Skeletal muscle tissue (tissue), 3 donors: ENCODE measurements at regions not wholly inside any gene's neighbourhood (a gene's known extent, or its start where the extent isn't known, plus 50 kb on each side); places are given as distances from the start of the nearest gene placed in this dataset.

Source experiments
- H3K27ac ChIP-seq: one replicate; pipeline ENCODE4 v1.7.0; 2013; ENCODE audit warnings: mild to moderate bottlenecking, low read depth, low read length, inconsistent platforms
- H3K27me3 ChIP-seq, 3 donors: one replicate each; pipeline ENCODE4 v1.7.0; 2013; ENCODE audit warnings: low read length in 3 of 3; ENCODE audit not compliant: control insufficient read depth in 3 of 3, insufficient read depth in 3 of 3
- H3K36me3 ChIP-seq, 3 donors: one replicate each; pipeline ENCODE4 v1.7.0; 2013; ENCODE audit warnings: low read length in 3 of 3; ENCODE audit not compliant: control insufficient read depth in 3 of 3, insufficient read depth in 3 of 3
- H3K4me1 ChIP-seq, 3 donors: one replicate each; pipeline ENCODE4 v1.7.0; 2013; ENCODE audit warnings: low read length in 3 of 3, mild to moderate bottlenecking in 3 of 3; ENCODE audit not compliant: control insufficient read depth in 3 of 3, insufficient read depth in 3 of 3
- H3K4me3 ChIP-seq, 3 donors: one replicate each; pipeline ENCODE4 v1.7.0; 2013; ENCODE audit warnings: low read length in 3 of 3
- H3K9ac ChIP-seq, 3 donors: one replicate each; pipeline ENCODE4 v1.7.0; 2013; ENCODE audit warnings: low read length in 3 of 3, mild to moderate bottlenecking in 3 of 3, moderate library complexity in 2 of 3, low read depth in 1 of 3
- H3K9me3 ChIP-seq, 3 donors: one replicate each; pipeline ENCODE4 v1.7.0; 2013; ENCODE audit warnings: low read length in 3 of 3; ENCODE audit not compliant: control insufficient read depth in 3 of 3
- donor health status: Osteomylitis.

DNA sequence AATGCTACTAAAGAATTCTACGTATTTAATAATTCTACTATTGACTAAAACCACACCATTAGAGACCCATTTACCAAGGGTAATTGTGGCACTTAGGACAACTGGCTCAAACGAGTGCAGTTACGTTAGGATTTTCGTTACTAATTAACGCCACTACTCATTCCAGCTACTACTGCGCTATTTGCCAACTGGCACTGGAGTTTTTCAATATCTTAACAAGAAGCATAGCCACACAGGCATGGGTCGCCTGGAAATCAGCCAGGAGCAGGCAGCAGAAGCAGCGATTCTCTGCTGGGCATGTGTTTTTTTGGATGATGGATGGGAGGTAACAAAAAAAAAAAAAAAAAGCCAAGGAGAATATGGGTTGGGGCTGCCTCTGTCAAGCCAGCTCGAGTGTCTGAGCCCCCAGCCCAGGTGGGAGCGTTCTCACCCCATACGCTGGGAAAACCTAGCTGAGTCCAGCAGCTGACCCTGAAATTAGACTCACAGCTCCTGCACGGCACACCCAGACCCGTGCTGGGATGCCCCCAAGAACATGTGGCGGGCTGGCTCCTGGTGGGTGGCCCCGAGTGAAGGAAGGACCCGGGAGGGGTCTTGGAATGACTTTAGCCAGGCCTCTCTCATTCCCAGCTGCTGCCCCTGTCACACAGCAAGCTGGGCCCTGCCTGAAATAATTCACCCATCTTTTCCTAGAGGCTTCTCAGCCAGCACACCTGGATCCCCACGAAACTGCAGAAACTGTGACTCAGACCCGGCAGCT lies 214.0 kb downstream of the BRD1 start:
- H3K4me1 ChIP-seq: no peaks in the 10 kb centered on the region
- no peak overlapping the region for H3K9ac ChIP-seq
- peaks cover 4 to 7% (median 6%) of the 10 kb centered on the region in 3 donors for H3K9me3 ChIP-seq
- H3K36me3 ChIP-seq: no peaks in the 10 kb centered on the region
- H3K27me3 ChIP-seq: peaks cover 0 to 19% (median 2%) of the 10 kb centered on the region in 3 donors
- H3K27ac ChIP-seq: no peak overlapping the region
- no peak overlapping the region for H3K4me3 ChIP-seq

- H3K9ac ChIP-seq: no peak overlapping the region
- H3K4me1 ChIP-seq: no peaks in the 10 kb centered on the region
- peaks cover 0 to 14% (median 3%) of the 10 kb centered on the region in 3 donors for H3K27me3 ChIP-seq
Observed at GRCh38 chr22:49613108-49613507, 214.6 kb downstream of the BRD1 start.

DNA sequence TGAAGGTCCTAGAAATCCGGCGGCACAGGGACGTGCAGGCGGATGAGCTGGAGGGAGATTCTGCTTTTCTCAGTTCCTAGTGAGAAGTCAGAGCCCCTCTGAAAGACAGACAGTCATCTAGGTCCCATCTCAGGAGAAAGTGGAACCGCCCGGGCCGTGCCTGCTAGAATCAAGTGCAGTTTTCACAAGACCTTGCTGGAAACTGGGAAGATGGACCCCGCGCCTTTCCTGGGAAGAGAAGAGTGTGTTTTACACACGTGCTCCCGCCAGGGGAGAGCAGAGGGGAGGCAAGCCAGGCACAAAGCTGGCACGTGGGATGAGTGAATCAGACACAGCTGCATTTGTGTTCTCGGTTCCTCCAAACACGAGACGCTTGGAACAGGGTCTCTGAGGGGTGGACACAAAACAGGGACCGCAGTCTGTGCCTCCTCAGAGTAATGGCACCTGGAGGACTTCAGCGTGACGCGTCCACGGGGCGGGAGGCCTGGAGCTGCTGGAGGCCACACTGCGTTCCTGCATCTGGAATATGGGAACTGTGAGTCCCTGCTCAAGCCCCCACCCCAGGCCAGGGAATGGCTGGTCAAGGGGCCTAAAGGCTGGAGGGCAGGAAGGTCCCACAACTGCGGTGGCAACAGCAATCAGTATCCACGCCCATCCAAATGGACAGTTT lies 218.3 kb downstream of the BRD1 start:
- Histone ChIP-seq H3K4me1 (no peaks in the 10 kb centered on the region), H3K9me3 (peaks cover 4 to 9% (median 8%) of the 10 kb centered on the region in 3 donors), H3K4me3 (no peak overlapping the region), H3K27ac (no peak overlapping the region), H3K27me3 (peaks cover 0 to 11% (median 3%) of the 10 kb centered on the region in 3 donors), H3K9ac (no peak overlapping the region), H3K36me3 (no peaks in the 10 kb centered on the region)

More at GRCh38 chr22:49613108-49613507, 214.6 kb downstream of the BRD1 start:
- Histone ChIP-seq H3K36me3 (no peaks in the 10 kb centered on the region), H3K27ac (no peak overlapping the region), H3K4me3 (peak overlapping the region in 1 of 3 donors; percentile 17), H3K9me3 (peaks cover 4 to 7% (median 6%) of the 10 kb centered on the region in 3 donors)

- Histone ChIP-seq H3K27ac (no peak overlapping the region), H3K4me3 (no peak overlapping the region), H3K36me3 (no peaks in the 10 kb centered on the region), H3K9ac (no peak overlapping the region), H3K9me3 (peaks cover 4 to 9% (median 8%) of the 10 kb centered on the region in 3 donors), H3K4me1 (no peaks in the 10 kb centered on the region), H3K27me3 (peaks cover 0 to 7% (median 3%) of the 10 kb centered on the region in 3 donors)
Observed at GRCh38 chr22:49608660-49609059, 219.0 kb downstream of the BRD1 start.

- Histone ChIP-seq H3K9me3 (peaks cover 4 to 10% (median 8%) of the 10 kb centered on the region in 3 donors), H3K27me3 (peaks cover 0 to 7% (median 3%) of the 10 kb centered on the region in 3 donors), H3K9ac (no peak overlapping the region)
Observed at GRCh38 chr22:49608228-49608627, 219.4 kb downstream of the BRD1 start.

GRCh38 chr22:49607821-49608220 lies 219.9 kb downstream of the BRD1 start:
- H3K4me1 ChIP-seq: no peaks in the 10 kb centered on the region
- no peak overlapping the region for H3K4me3 ChIP-seq
- H3K27me3 ChIP-seq: peaks cover 0 to 3% (median 3%) of the 10 kb centered on the region in 3 donors
- H3K9ac ChIP-seq: no peak overlapping the region
- peaks cover under 1 to 9% (median 4%) of the 10 kb centered on the region in 3 donors for H3K9me3 ChIP-seq
- H3K27ac ChIP-seq: no peak overlapping the region
- no peaks in the 10 kb centered on the region for H3K36me3 ChIP-seq

More at GRCh38 chr22:49608228-49608627, 219.4 kb downstream of the BRD1 start:
- H3K4me1 ChIP-seq: no peaks in the 10 kb centered on the region
- no peak overlapping the region for H3K27ac ChIP-seq
- no peak overlapping the region for H3K4me3 ChIP-seq
- H3K36me3 ChIP-seq: no peaks in the 10 kb centered on the region

- Histone ChIP-seq H3K9me3 (peaks cover 0 to 9% (median 2%) of the 10 kb centered on the region in 3 donors), H3K36me3 (no peaks in the 10 kb centered on the region), H3K27me3 (peaks cover 0 to 3% (median 3%) of the 10 kb centered on the region in 3 donors), H3K4me3 (no peak overlapping the region), H3K4me1 (no peaks in the 10 kb centered on the region), H3K9ac (no peak overlapping the region), H3K27ac (no peak overlapping the region)
Observed at GRCh38 chr22:49606562-49607290, 220.9 kb downstream of the BRD1 start.

DNA sequence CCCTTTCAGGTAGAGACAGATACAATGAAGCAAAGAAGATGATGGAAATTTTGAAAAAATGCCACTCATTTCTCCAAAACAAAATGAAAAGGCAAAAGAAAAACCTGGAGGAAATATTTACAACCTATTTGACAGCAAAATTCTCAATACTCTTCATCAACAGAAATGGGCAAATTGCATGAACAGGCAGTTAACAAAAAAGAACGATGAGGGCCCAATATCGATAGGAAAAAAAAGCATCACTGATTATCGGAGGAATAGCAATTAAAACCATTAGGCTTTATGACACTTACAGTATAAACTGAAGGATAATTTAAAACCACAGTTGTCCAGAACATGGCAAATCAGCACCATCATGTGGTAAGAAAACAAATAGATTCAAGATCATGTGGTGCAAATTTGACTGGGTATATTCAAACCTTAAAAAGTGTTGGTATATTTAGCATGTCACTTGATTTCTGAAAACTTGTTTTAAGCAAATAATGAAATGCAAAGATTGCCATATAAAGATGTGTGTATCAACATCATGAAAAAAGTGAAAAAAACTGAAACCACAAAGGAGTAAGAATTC lies 222.9 kb downstream of the BRD1 start:
- Histone ChIP-seq H3K4me1 (no peaks in the 10 kb centered on the region), H3K9ac (no peak overlapping the region), H3K4me3 (no peak overlapping the region), H3K9me3 (peaks cover 0 to 5% (median 2%) of the 10 kb centered on the region in 3 donors), H3K36me3 (no peaks in the 10 kb centered on the region), H3K27ac (no peak overlapping the region), H3K27me3 (peaks cover 3 to 6% (median 5%) of the 10 kb centered on the region in 3 donors)

DNA sequence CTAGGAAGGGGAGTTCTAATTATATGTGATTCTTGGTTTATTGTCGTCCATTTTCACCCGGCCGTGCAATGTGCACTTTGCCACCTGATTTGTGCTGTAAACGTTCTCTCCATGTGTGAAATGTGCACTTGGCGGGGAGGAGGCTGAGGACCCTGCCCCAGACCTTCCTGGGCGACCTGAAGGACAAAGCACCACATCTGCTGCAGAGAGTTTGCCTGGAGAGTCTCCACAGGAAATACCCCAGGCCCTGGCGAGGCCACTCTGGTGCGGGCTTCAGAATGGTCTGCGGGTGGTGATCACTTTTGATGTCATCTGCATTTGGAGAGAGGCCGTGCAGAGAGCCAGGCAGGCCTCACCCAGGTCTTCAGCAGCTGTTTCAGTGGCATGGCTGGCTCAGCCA lies 224.7 kb downstream of the BRD1 start:
- Histone ChIP-seq H3K9ac (no peak overlapping the region), H3K27me3 (peaks cover 4 to 10% (median 6%) of the 10 kb centered on the region in 3 donors), H3K27ac (no peak overlapping the region), H3K4me3 (no peak overlapping the region), H3K36me3 (no peaks in the 10 kb centered on the region), H3K4me1 (no peaks in the 10 kb centered on the region), H3K9me3 (peaks cover 0 to 5% (median 2%) of the 10 kb centered on the region in 3 donors)
